Astrocyte of the cerebellum (primary cell): ENCODE measurements at regions not wholly inside any gene's neighbourhood (a gene's known extent, or its start where the extent isn't known, plus 50 kb on each side); places are given as distances from the start of the nearest gene placed in this dataset.

Experiments
- DNase-seq: peaks from one replicate; pipeline ENCODE4 v3.0.0-alpha.2; 2011; ENCODE audit warnings: low read depth
- H3K4me3 ChIP-seq: 2 replicates; pipeline ENCODE4 v1.5.1; 2011; ENCODE audit warnings: mild to moderate bottlenecking, low read depth, low read length, moderate library complexity
- in situ Hi-C: cut with HindIII; loops from 2 replicates; pipeline ENCODE4 v1.10.0; 2017; ENCODE audit warnings: low sequenced_read_pairs
- TF ChIP-seq, protein P1 (sequence below): IDR thresholded peaks from 2 replicates; pipeline ENCODE4 v1.5.1; 2012; ENCODE audit warnings: low read length, low read depth, moderate library complexity, mild to moderate bottlenecking; ENCODE audit errors: missing control alignments

- TF ChIP-seq, protein P1, sequence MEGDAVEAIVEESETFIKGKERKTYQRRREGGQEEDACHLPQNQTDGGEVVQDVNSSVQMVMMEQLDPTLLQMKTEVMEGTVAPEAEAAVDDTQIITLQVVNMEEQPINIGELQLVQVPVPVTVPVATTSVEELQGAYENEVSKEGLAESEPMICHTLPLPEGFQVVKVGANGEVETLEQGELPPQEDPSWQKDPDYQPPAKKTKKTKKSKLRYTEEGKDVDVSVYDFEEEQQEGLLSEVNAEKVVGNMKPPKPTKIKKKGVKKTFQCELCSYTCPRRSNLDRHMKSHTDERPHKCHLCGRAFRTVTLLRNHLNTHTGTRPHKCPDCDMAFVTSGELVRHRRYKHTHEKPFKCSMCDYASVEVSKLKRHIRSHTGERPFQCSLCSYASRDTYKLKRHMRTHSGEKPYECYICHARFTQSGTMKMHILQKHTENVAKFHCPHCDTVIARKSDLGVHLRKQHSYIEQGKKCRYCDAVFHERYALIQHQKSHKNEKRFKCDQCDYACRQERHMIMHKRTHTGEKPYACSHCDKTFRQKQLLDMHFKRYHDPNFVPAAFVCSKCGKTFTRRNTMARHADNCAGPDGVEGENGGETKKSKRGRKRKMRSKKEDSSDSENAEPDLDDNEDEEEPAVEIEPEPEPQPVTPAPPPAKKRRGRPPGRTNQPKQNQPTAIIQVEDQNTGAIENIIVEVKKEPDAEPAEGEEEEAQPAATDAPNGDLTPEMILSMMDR: no peak
- no peak overlapping the region for H3K4me3 ChIP-seq
- in situ Hi-C loops: no loop called here
- DNase-seq: no peak
Observed at GRCh38 chr3:25902586-25902985, 112.7 kb downstream of the OXSM start.

- in situ Hi-C loops: no loop called here
- no peak overlapping the region for H3K4me3 ChIP-seq
- TF ChIP-seq, protein P1: no peak
- DNase-seq: no peak
Observed at GRCh38 chr3:25903371-25904129, 113.7 kb downstream of the OXSM start.

DNA sequence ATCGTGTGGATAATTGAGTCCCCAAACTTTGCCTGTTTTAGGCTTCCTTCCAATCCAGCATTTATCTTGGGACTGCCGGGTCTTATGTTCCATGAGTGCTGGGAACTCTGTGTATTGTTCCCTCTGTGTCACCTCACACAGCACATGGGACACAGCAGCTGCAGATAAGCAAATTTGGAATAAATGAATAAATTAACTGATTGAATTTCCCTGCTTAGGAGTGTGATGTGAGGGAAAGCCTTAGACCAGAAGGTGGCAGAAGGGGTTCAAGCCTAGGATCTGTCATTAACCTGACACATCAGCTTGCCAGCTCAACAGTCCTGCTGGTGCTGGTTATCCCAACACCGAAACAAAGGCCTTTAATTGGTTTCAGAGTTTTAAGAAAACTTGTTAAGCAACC lies 114.3 kb downstream of the OXSM start:
- TF ChIP-seq, protein P1: no peak
- no peak overlapping the region for H3K4me3 ChIP-seq
- in situ Hi-C loops: no loop called here
- DNase-seq: no peak

DNA sequence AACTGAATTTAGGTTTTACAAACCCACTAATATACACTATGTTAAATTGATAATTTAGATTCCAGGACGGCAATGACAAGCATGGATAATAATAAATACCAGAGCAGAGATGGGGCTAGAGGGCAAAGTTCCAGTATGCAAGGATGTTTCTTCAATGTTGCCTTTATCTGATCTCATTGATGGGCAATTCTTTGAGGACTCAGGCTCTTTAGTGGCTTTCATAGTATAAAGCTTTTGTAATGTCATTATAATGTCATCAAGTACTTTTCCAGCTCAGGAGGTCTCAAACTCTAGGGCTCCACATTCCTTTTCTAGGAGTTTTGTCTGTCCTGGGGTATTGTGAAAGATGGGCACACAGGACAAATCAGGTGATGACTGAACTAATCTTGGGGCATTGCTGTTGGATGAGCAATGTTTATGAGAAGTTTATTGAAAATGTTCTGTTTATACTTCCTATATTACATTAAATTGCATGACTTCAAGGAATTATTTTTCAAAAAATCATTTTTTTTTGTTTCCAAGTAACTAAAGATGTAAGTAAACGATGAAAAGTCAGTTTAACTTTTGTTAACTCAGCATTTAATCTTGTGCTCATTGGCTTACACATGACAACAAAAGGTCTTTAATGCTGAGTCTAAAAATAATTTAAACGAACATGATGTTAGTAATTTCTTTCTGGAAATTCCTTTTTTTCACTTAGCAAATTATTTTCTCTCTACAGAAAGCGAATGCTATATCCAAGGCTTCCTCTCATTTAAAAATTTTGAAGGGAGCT lies 116.4 kb downstream of the OXSM start:
- no peak overlapping the region for H3K4me3 ChIP-seq
- in situ Hi-C loops: no loop called here
- DNase-seq: no peak
- TF ChIP-seq, protein P1: no peak

DNA sequence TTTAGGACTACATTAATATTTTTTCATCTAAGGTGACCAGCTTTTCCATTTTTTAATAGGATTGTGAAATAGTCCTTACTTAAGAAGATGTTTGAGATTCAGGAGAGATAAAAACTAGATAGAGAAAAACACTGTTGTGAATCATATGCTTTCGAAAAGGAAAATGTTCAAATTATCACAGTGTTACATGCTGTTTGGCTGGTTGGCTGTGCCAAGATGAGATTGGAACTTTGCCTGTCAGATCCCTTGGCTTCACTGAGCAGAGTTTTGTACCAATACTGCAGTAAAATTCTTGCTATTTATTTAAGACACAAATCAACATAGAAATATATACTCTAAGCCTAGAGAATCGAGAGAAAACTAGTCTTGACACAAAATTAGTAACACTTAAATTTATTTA lies 117.2 kb downstream of the OXSM start:
- TF ChIP-seq, protein P1: no peak
- no peak overlapping the region for H3K4me3 ChIP-seq
- in situ Hi-C loops: no loop called here
- DNase-seq: no peak

DNA sequence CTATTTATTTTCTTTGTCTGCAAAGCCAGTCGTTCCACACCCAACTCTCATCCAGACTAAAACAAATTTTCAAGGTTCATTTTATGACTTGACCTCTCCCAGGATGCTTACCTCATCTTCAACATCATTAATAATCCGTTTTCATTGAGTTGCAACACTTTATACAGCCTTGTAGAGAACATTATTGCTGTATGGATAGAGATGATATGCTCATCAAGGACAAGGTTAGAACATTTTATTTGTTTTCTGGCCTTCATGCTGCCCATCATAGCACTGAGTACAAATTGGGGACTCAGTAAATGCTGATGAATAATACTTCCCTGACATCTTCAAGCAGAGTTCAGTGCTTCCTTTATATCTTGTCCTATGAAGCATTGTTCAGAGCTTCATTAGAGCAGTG lies 120.2 kb downstream of the OXSM start:
- in situ Hi-C loops: no loop called here
- DNase-seq: no peak
- TF ChIP-seq, protein P1: no peak
- no peak overlapping the region for H3K4me3 ChIP-seq
